Urothelium cell line (cell line): ENCODE measurements at regions not wholly inside any gene's neighbourhood (a gene's known extent, or its start where the extent isn't known, plus 50 kb on each side); places are given as distances from the start of the nearest gene placed in this dataset.
A peak's percentile ranks its signal among the peaks of the same experiment; 100 is the strongest.
"Not testable (repeated sequence)": the region's sequence is repeated elsewhere in the genome, so short reads cannot be mapped to it uniquely, and the experiment has no call there.

Experiments used
- DNase-seq: peaks from one replicate; pipeline ENCODE4 v3.0.0; 2011; ENCODE audit warnings: low spot score, mixed read lengths
- FAIRE-seq: peaks from 2 replicates; lab custom pipeline; 2011; peaks lifted over from hg19 to GRCh38; lab: Jason Lieb, UNC

DNA sequence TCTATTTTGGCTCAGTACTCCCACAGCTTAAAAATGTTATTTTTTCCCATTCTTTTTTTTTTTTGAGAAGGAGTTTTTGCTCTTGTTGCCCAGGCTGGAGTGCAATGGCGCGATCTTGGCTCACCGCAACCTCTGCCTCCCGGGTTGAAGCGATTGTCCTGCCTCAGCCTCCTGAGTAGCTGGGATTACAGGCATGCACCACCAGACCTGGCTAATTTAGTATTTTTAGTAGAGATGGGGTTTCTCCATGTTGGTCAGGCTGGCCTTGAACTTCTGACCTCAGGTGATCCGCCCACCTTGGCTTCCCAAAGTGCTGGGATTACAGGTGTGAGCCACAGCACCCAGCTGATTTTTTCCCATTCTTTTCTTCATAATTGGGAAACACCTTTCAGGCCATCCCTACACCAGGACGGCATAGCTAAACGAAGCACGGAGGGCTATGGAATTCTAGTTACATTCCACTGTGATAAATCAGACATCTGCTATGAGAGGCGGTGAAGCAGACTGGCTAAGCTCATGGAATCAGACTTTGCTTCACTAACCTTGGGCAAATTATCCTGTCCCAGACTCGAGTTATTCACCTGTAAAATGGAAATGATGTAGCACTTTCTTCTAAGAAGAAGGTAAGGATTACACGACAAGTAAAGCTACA is 68.7 kb upstream of the ZFAND5 start:
- not testable (repeated sequence) for FAIRE-seq
- peak; percentile 81 for DNase-seq

GRCh38 chr9:72431036-72431435 is 66.0 kb upstream of the ZFAND5 start:
- FAIRE-seq (no peak), DNase-seq (no peak)

GRCh38 chr9:72428329-72428728 is 63.3 kb upstream of the ZFAND5 start:
- no peak for DNase-seq
- no peak for FAIRE-seq

DNA sequence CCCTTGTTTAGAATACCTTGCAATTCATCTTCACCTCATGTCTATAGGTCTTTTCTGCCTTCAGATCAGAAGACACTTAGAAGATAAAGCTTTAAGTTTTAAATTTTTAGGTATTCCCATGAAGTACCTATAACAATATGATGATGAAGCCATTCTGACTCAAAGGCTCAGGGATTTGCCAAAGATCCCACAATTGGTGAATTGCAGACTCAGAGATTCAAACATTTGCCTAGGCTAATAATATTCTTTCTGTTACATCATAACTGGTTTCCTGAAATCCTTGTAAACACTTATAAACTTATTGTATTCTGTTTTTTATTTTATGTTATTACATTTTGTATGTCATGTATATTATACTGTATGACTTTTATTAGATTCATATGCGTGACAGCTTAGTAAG is 62.8 kb upstream of the ZFAND5 start:
- DNase-seq (no peak), FAIRE-seq (no peak)

GRCh38 chr9:72424131-72424530 is 59.1 kb upstream of the ZFAND5 start:
- FAIRE-seq = no peak
- DNase-seq = no peak

GRCh38 chr9:72422214-72422613 is 57.2 kb upstream of the ZFAND5 start:
- FAIRE-seq (no peak), DNase-seq (no peak)

DNA sequence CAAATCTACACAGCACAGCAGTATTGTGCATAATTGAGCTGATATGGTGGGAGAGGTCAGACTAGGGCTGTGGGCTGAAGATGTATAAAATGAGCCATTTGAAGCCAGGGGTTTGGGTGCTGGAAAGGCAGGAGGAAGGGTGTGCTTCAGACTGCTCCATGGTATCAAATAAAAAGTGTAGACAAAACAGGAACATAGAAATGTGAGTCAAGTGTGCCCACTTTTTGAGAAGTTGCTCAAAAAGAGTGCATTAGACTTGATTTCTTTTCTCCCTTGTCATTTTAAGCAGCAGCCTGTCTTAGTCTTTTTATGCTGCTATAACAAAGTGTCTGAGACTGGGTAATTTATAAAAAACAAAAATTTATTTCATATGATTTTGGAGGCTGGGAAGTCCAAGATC is 55.8 kb upstream of the ZFAND5 start:
- DNase-seq (no peak), FAIRE-seq (no peak)

- FAIRE-seq (no peak), DNase-seq (no peak)
Observed at GRCh38 chr9:72415948-72416347, 50.9 kb upstream of the ZFAND5 start.

DNA sequence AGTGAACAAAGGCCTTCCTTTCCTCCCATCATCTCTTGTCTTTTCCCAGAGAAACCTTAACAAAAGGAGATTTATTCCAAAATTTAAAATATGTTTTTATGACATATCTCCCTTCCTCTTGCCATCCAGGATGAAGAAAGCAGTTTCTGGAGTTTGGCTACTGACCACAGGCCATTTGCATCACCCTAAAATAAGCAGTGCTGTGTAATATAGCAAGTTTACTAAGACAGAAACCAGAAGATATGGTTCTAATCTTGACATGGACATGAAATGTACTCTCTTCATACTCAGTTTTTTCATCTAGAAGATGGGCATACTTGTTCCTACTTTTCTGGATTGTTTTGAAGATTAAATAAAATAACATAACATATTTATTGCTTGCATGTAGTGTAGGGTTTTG is 50.2 kb upstream of the ZFAND5 start:
- FAIRE-seq = no peak
- no peak for DNase-seq
